ENCODE measurements at regions not wholly inside any gene's neighbourhood (a gene's known extent, or its start where the extent isn't known, plus 50 kb on each side); places are given as distances from the start of the nearest gene placed in this dataset.

DNA sequence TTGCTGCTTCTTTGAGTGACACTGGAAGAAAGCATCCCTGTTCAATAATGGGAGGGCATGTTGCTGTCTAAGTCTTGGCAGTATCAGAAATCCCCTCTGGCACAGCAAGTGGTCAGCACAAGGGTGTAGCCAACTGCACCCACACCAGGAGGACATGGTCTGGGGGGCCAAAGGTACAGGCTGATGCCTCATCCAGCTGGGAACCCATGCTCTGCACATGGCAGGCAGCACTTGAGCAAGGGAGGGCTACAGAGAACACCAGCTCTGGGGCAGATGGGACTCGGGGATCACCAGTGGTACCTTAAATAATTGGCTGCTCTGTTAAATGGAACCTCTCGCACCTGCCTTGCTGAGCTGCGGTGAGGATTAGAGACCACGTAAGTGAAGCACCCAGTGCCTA, 265.2 kb downstream of the SYK start:
- DNase-seq (ENCODE audit: low spot score): no peak

DNA sequence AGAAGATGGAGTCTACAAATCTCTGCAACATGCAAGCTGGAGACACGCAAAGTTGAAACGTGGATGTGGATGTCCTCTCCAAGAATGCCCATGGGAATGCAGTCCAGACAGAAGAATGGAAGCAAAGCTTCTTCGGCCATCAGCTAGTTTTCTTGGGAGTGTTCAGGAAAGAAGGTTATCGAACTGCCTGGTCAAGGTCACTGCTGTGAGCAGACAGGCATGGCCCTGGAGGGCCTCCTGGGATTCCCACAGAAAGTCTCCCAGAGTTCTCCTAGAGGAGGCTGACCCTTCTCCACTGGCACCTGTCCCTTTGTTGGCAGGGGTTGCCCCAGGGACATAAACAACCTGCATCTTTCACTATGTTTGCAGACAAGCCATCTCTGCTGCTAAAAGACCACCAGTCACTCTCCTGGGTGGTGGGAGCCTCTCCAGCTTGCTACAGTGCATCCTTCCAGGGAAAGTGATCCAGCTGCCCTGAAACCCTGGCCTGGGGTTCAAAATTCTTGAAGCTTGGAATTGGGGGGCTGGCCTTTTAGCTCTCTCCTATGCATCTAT, 265.8 kb downstream of the SYK start:
- DNase-seq (ENCODE audit: low spot score): no peak

DNA sequence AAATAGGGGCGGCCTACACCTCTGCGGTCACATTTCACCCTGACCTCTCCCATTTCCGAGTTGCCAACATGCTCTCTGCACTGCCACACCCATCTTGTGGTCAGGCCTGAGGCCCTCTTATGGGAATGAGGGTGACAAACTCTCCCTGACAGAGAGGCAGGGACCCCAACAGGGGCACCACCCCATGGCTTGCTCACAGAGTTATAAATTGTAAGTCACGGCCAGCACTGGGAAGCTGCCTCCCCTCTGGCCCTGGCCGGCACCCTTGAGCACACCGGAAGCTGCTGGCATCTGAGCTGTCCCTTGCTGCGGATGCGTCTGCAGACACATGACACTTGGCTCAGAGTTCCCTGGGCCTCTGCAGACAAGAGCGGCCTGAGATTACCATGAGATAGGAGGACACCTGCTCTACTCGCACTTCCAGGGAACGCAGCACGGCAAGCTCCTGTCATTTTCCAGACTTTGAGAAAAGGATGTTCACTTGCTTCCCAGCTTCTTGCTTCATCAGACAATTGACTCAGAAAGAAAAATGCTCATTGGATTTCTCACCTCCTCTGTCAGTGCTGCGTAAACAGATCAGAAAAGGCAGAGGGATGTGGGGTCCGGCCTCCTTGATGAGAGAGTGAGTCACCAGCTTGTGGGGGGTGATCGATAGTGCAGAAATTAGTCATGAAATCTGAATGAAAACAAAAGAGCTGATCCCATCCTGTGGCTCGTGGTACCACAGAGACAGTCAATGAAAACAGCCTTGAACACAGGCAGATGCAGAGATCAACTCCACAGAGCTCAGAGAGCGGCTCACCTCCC, 269.8 kb downstream of the SYK start:
- peak; percentile 86 for DNase-seq (ENCODE audit: low spot score)

DNA sequence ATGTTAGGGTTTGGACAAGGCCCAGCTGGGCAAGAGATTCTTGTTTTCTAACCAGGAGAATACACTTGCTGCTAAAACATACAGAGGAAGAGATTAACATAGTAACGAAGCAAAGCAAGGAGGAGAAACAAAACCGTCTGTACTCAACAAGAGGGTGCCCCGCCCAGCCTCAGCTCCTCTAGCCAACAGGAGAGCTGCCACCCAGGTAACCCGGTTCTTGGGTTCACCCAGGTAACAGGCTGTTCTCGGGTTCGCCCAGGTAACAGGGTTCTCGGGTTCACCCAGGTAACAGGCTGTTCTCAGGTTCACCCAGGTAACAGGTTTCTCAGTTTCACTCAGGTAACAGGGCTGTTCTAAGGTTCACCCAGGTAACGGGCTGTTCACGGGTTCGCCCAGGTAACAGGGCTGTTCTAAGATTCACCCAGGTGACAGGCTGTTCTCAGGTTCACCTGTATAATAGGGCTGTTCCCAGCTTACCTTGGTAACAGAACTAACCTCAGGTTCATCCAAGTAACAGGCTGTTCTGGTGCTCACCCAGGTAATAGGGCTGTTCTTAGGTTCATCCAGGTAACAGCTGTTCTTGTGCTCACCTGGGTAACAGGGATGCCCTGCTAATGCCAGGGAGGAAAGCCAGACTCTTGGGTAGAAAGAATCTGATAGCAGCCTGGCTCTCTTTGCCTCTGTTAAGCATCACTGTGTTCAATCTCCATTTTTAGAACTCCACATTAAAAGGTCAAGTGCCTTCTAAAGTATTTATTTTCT, 271.6 kb downstream of the SYK start:
- no peak for DNase-seq (ENCODE audit: low spot score)

DNA sequence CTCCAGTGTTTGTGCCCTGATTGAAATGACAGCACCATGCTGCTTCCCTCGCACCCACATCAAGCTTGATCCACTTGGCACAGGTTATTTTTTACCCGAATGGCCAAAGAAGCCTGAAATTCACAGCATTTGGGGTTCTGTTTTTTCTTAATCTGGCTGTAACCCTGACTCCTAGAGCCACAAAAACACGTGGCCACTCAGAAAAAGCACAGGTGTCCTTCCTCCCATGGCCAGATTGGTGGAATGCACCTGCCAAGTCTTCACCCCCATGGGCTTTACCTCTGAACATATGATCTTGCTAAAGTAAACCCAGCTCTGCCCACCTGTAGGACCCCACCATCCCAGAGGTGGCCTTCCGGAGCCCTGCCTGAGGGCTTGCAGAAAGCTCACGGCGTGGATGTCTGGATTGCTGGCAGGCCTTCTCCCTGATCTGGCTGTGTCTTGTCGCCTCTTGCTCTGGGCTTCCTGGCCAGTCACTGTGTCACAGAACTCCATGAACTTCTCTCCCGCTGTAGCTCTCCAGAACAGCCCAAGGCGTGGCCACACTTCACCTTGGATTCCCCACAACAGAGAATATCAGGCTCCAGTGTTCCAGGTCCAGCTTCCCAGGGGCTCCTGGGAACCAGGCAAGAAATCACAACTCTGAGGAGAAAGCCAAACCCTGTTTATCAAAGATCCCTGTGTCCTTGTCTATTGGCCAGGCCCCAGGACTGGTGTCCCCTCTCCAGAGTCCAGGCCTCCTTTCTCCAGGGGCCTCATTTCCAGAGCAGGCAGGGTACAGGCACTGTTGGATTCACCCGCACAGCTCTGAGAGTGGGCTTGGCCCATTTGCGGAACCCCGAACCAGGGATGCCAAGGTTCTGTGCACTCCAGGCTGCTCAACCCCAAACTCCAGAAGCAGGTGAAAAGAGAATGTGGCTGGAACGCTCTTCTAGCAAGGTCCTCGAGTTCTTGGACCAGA, 272.5 kb downstream of the SYK start:
- DNase-seq (ENCODE audit: low spot score): no peak

GRCh38 chr9:91074866-91075265, 273.2 kb downstream of the SYK start:
- no peak for DNase-seq (ENCODE audit: low spot score)

GRCh38 chr9:91075279-91075678, 273.7 kb downstream of the SYK start:
- DNase-seq (ENCODE audit: low spot score): no peak

DNA sequence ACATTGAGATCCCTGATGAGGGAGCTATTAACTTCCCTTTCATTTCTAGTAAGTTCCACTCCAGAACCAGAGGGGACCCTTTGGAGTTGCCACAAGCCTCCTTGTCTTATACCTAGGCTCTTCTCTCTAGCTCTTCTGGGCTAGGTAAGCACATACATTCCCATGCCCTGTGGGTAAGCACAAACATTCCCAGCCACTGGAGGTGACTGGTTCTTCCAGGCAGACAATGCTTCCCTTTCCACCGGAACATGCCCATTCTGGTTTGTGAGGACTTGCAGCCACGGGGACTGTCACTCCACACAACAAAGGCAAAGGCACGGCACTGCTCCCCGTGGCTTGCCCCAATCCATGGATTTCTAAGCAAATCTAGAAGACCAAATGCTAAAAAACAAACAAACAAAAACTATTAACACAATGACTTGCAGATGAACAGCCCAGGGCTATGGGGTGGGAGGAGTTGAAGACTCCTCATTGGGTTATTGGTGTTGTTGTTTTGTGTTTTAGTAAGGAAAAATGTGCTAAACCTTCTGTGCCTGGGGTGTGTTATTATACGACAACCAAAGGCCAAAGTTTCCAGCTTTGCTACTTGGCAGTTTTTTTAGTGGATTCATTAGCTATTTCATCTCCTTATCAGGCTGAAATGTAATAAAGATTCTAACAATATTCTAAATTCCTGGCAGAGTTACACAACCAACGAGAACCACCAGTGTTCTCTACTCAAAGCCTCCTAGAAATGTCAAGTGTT, 276.2 kb downstream of the SYK start:
- DNase-seq (ENCODE audit: low spot score): no peak

DNA sequence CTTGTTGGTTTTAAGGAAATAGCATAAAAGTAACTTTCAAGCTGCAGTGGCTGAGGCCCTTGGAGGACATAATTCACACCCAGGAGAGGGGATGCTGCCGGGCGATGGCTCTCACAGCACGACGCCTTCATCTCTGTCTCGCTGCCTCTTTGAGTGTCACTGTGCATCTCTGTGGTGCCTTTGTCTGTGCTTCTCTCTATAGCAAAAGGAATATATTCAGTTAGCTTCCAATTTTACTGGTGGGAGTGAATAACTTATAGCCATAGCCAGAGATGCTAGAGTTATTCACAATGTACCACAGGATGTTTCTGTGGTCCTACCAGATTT, 276.7 kb downstream of the SYK start:
- DNase-seq (ENCODE audit: low spot score): no peak

DNA sequence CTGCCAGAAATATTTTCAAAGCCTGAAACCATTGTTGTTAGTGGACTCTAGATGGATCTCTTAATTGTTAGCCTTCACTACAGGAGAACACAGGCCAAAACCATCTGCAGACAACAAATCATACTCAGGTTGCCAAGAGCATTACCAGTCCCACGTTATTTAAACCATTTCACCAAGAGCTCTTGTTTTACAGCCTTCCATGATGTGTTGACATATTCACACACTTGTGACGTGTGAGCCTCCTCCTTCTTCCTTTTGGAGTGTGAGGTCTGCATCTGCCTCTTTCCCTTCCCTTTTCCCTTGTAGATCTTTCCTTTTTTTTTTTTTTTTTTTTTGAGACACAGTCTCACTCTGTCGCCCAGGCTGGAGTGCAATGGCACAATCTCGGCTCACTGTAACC, 279.0 kb downstream of the AUH start:
- DNase-seq (ENCODE audit: low spot score): no peak

- DNase-seq (ENCODE audit: low spot score): no peak
These were observed 276.7 kb downstream of the AUH start for GRCh38 chr9:91084896-91085516.

- no peak for DNase-seq (ENCODE audit: low spot score)
These were observed 276.0 kb downstream of the AUH start for GRCh38 chr9:91085517-91086291.

DNA sequence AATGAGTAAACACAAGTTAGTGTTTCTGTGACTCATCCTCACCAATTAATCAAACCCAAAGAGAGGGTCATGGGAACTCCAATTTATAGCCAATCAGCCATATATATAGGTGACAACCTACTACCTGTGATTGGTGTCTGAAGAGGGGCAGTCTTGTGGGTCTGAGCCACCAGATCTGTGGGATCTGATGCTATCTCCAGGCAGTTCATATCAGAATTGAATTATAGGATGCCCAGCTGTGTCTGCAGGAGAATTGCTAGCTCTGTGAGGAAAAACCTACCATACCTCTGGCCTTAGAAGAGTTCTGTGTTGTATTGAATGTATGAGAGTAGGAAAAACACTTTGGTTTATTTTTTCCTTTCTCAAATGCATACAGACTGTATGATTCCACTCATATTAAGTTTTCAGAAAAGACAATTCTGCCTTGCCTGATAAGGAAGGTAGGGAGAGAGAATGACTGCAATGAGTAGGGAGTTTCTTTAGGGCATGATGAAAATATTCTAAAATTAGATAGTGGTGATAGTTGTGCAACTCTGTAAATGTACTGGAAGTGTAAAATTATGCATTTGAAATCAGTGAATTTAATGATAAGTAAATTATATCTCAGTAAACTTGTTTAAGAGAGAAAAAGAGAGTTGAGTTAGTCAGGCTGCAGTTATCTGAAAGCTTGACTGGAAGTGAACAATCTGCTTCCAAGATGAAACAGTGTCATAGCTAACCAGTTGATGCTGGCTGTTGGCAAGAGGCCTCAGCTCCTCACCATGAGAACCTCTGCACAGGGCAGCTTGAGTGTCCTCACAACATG, 274.9 kb downstream of the AUH start:
- no peak for DNase-seq (ENCODE audit: low spot score)

DNA sequence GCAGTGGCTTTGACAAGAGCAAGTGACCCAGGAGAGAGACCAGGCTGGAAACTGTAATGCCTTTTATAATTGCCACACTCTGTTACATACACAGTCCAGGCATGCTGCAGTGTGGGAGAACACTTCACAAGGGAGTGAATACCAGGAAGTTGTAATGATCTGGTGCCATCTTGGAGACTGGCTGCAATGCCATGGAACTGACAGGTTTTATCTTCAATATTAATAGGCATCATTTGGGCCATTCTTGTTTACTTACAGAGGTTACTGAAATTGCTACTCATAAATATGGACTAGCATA, 274.3 kb downstream of the AUH start:
- DNase-seq (ENCODE audit: low spot score): no peak

DNA sequence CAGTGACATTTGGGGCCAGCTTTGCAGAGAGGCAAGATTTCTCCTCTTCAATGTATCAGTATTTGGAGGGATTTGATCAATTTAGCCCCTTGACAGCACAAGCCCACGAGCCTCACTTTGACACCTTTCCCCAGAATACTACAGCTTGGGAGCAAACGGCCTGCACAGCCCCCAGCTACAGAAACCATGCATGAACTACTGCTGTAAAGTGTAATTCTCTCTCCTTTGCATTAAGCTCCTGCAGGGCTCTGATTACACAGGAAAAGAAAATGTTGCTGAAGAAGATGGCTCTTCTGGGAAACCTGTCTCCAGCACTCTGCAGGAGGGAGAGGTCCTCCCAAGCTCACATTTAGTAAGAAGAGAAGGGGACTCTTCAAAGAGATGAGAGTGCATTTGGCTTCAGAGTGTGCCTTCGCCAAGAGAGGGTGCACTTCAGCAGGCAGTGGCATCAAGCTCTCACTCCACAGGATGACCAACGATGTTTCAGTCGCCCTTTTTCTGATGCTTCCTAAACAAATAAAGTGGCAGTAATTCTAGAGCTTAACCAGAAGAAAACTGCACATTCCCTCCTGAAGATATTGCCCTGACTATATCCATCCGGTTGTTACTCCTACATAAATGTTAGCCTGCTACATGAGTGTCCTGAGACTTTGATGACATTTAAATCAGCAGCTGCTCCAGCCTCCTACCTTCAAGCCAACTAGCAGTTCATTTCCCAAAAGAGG, 272.2 kb downstream of the AUH start:
- DNase-seq (ENCODE audit: low spot score): peak; percentile 53

GRCh38 chr9:91090130-91090410, 271.6 kb downstream of the AUH start:
- no peak for DNase-seq (ENCODE audit: low spot score)

DNA sequence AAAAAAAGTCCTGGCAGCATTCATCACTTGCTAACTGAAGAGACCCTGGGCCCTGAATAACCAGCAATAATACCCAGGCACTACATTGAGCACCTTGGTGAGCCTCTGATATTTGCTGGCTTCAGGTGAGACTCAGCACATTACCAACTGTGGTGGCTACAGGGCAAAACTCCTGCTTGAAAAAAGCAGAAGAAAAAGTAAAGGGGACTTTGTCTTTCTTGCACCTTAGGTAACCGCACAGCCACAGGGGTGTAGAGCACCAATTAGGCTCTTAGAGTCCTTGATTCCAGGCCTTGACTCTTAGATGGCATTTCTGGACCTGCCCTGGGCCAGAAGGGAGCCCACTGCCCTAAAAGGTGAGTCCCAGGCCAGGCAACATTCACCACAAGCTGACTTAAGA, 269.5 kb downstream of the AUH start:
- DNase-seq (ENCODE audit: low spot score): no peak

DNA sequence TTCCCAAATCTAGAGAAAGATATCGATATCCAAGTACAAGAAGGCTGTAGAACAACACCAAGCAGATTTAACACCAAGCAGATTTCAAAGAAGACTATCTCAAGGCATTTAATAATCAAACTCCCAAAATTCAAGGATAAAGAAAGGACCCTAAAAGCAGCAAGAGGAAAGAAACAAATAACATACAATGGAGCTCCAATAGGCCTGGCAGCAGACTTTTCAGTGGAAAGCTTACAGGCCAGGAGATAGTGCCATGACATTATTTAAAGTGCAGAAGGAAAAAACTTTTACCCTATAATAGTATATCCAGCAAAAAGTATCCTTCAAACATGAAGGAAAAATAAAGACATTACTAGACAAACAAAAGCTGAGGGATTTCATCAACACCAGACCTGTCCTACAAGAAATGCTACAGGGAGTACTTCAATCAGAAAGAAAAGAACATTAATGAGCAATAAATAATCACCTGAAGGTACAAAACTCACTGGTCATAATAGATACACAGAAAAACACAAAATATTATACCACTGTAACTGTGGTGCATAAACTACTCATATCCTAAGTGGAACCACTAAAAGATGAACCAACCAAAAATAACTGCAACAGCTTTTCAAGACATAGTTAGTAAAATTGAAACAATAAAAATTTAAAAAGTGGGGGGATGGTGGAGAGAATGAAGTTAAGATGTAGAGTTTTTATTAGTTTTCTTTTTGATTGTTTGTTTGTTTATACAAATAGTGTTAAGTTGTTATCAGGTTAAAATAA, 267.2 kb downstream of the AUH start:
- no peak for DNase-seq (ENCODE audit: low spot score)
